Activated T-cell treated with anti-CD3 and anti-CD28 coated beads, Interleukin-2, amount 50 U/mL, for 48 hours (primary cell): ENCODE measurements at regions not wholly inside any gene's neighbourhood (a gene's known extent, or its start where the extent isn't known, plus 50 kb on each side); places are given as distances from the start of the nearest gene placed in this dataset.

ENCODE experiments used
- DNase-seq, 2 experiments: peaks; one replicate each; pipeline ENCODE4 v3.0.0-alpha.2; 2020

- no peak for DNase-seq
These were observed 170.8 kb upstream of the SAMSN1 start for GRCh38 chr21:14716761-14717396.

- DNase-seq, result no peak
These were observed 167.0 kb upstream of the SAMSN1 start for GRCh38 chr21:14713109-14713508.

GRCh38 chr21:14712121-14712715, 166.1 kb upstream of the SAMSN1 start:
- no peak for DNase-seq

- no peak for DNase-seq
These were observed 165.2 kb upstream of the SAMSN1 start for GRCh38 chr21:14711287-14711686.

GRCh38 chr21:14707511-14708020, 161.5 kb upstream of the SAMSN1 start:
- DNase-seq, result no peak

- DNase-seq, result no peak
These were observed 160.8 kb upstream of the SAMSN1 start for GRCh38 chr21:14706712-14707510.

GRCh38 chr21:14699433-14700407, 153.6 kb upstream of the SAMSN1 start:
- no peak for DNase-seq

GRCh38 chr21:14697769-14698168, 151.7 kb upstream of the SAMSN1 start:
- no peak for DNase-seq

- DNase-seq, result no peak
These were observed 148.7 kb upstream of the SAMSN1 start for GRCh38 chr21:14694817-14695216.

GRCh38 chr21:14693997-14694396, 147.9 kb upstream of the SAMSN1 start:
- no peak for DNase-seq

- no peak for DNase-seq
These were observed 145.8 kb upstream of the SAMSN1 start for GRCh38 chr21:14691914-14692313.

GRCh38 chr21:14690886-14691285, 144.8 kb upstream of the SAMSN1 start:
- DNase-seq, result no peak

- no peak for DNase-seq
These were observed 142.8 kb upstream of the SAMSN1 start for GRCh38 chr21:14688936-14689335.

- no peak for DNase-seq
These were observed 142.3 kb upstream of the SAMSN1 start for GRCh38 chr21:14688412-14688811.

- DNase-seq, result no peak
These were observed 141.1 kb upstream of the SAMSN1 start for GRCh38 chr21:14687268-14687625.

GRCh38 chr21:14686466-14687267, 140.6 kb upstream of the SAMSN1 start:
- DNase-seq, result no peak

- DNase-seq, result no peak
These were observed 139.5 kb upstream of the SAMSN1 start for GRCh38 chr21:14685568-14685967.

GRCh38 chr21:14684071-14684470, 138.0 kb upstream of the SAMSN1 start:
- DNase-seq, result no peak

GRCh38 chr21:14683063-14683462, 136.9 kb upstream of the SAMSN1 start:
- DNase-seq, result no peak

- DNase-seq, result no peak
These were observed 133.0 kb upstream of the SAMSN1 start for GRCh38 chr21:14678973-14679574.

- DNase-seq, result no peak
These were observed 131.6 kb upstream of the SAMSN1 start for GRCh38 chr21:14677639-14678179.
